DND-41 (cell line): ENCODE measurements at regions not wholly inside any gene's neighbourhood (a gene's known extent, or its start where the extent isn't known, plus 50 kb on each side); places are given as distances from the start of the nearest gene placed in this dataset.

ENCODE experiments used
- EZH2 ChIP-seq: IDR thresholded peaks from 3 replicates; pipeline ENCODE4 v1.6.1; 2012; ENCODE audit warnings: borderline replicate concordance, low read depth, mild to moderate bottlenecking, moderate library complexity, low read length, inconsistent platforms; ENCODE audit not compliant: severe bottlenecking
- TF ChIP-seq, protein P1 (sequence below): IDR thresholded peaks from 2 replicates; pipeline ENCODE4 v1.5.1; 2012; ENCODE audit warnings: borderline replicate concordance, low read length, moderate library complexity, mild to moderate bottlenecking; ENCODE audit not compliant: poor library complexity, severe bottlenecking; ENCODE audit errors: extremely low read depth

DNA sequence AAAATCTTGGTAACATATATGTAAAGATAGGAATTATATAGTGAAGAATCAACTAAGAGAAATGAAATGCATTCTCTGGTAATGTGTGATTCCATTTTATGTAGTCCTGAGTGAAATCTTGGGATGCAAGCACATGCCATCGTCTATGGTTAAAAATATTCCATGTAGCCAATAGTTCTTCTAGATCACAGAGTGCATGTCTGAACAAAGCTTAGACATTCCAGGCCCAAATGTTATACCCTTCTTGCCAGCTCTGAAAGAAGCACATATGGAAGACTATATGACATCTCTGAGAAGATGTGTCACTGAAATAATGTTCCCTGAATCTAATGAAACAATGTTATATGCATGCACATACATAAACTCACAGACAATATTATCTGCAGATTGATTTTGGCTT lies 92.3 kb upstream of the TFPI start:
- TF ChIP-seq, protein P1, sequence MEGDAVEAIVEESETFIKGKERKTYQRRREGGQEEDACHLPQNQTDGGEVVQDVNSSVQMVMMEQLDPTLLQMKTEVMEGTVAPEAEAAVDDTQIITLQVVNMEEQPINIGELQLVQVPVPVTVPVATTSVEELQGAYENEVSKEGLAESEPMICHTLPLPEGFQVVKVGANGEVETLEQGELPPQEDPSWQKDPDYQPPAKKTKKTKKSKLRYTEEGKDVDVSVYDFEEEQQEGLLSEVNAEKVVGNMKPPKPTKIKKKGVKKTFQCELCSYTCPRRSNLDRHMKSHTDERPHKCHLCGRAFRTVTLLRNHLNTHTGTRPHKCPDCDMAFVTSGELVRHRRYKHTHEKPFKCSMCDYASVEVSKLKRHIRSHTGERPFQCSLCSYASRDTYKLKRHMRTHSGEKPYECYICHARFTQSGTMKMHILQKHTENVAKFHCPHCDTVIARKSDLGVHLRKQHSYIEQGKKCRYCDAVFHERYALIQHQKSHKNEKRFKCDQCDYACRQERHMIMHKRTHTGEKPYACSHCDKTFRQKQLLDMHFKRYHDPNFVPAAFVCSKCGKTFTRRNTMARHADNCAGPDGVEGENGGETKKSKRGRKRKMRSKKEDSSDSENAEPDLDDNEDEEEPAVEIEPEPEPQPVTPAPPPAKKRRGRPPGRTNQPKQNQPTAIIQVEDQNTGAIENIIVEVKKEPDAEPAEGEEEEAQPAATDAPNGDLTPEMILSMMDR: no peak
- TF ChIP-seq EZH2: no peak
